Gastroesophageal sphincter (tissue), 2 donors: ENCODE measurements at regions not wholly inside any gene's neighbourhood (a gene's known extent, or its start where the extent isn't known, plus 50 kb on each side); places are given as distances from the start of the nearest gene placed in this dataset.

Experiments used
- POLR2A ChIP-seq, 2 donors: fragments of 450-650 bp; IDR thresholded peaks; one replicate each; pipeline ENCODE4 v1.6.1; 2017; ENCODE audit warnings: antibody characterized with exemption in 2 of 2, mild to moderate bottlenecking in 2 of 2, moderate library complexity in 1 of 2
- POLR2AphosphoS5 ChIP-seq: sonication (generic); formaldehyde crosslinking; IDR thresholded peaks from one replicate; pipeline ENCODE4 v1.6.1; 2017; ENCODE audit warnings: antibody characterized with exemption

DNA sequence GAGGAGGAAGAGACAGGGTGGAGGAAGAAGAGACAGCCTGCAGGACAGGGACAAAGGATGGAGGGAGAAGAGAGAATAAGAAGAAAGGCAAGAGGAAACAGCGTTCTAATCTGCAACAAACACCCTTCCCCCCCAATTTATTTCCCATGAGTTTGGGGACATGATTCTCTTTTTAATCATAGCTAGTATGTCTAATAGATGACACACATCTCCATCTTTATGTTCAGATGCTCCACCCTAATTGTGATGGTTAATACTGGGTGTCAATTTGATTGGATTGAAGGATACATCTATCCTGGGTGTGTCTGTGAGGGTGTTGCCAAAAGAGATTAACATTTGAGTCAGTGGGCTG, 200.8 kb downstream of the VCY1B start:
- TF ChIP-seq POLR2AphosphoS5 (no peak), POLR2A (IDR thresholded peaks at IDR 0.05) (no peak)
